ENCODE measurements at regions not wholly inside any gene's neighbourhood (a gene's known extent, or its start where the extent isn't known, plus 50 kb on each side); places are given as distances from the start of the nearest gene placed in this dataset.

DNA sequence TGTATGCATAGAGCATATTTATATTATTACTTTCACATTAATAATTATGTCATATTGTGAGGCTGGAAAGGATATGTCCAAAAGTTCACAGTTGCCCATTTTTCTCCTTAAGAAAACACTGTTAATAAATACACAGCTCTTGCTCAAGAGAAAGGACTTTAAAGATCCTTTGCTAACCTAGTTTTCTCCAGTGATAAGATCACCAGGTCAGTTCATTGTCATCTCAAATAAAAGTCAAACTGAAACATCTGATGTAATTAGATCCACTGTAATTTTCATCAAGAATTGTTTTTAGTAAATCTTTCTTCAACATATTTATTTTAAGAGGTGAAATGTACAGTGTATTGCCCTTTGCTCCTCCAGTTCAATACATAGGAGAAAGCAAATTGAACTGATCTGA, 82.8 kb upstream of the KLHL1 start:
- TF ChIP-seq, protein P1, sequence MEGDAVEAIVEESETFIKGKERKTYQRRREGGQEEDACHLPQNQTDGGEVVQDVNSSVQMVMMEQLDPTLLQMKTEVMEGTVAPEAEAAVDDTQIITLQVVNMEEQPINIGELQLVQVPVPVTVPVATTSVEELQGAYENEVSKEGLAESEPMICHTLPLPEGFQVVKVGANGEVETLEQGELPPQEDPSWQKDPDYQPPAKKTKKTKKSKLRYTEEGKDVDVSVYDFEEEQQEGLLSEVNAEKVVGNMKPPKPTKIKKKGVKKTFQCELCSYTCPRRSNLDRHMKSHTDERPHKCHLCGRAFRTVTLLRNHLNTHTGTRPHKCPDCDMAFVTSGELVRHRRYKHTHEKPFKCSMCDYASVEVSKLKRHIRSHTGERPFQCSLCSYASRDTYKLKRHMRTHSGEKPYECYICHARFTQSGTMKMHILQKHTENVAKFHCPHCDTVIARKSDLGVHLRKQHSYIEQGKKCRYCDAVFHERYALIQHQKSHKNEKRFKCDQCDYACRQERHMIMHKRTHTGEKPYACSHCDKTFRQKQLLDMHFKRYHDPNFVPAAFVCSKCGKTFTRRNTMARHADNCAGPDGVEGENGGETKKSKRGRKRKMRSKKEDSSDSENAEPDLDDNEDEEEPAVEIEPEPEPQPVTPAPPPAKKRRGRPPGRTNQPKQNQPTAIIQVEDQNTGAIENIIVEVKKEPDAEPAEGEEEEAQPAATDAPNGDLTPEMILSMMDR (IDR thresholded peaks at IDR 0.05), result no peak
- TF ChIP-seq POLR2AphosphoS5 (IDR thresholded peaks at IDR 0.05) (no peak), EP300 (IDR thresholded peaks at IDR 0.05) (no peak), POLR2A (IDR thresholded peaks at IDR 0.05; ENCODE audit: low read depth) (no peak)

All from esophagus muscularis mucosa (tissue), 4 donors.